ENCODE measurements at regions not wholly inside any gene's neighbourhood (a gene's known extent, or its start where the extent isn't known, plus 50 kb on each side); places are given as distances from the start of the nearest gene placed in this dataset.

- Mint-ChIP-seq H3K27ac (ENCODE audit: unreplicated experiment) (no peak overlapping the region), H3K4me3 (ENCODE audit: unreplicated experiment) (no peak overlapping the region), H3K36me3 (ENCODE audit: low read depth, unreplicated experiment) (peaks cover 5% of the 10 kb centered on the region), H3K9me3 (ENCODE audit: unreplicated experiment) (no peaks in the 10 kb centered on the region), H3K27me3 (ENCODE audit: unreplicated experiment) (peaks cover 4% of the 10 kb centered on the region), H3K4me1 (ENCODE audit: unreplicated experiment) (peaks cover 47% of the 10 kb centered on the region)
- no peak for TF ChIP-seq CTCF (IDR thresholded peaks at IDR 0.05; ENCODE audit: unreplicated experiment)
- DNase-seq (ENCODE audit: low spot score) = no peak
These were observed 54.8 kb downstream of the UTRN start for GRCh38 chr6:144339859-144340452.

GRCh38 chr6:144340541-144341371 lies 55.6 kb downstream of the UTRN start:
- peaks cover 47% of the 10 kb centered on the region for H3K4me1 Mint-ChIP-seq (ENCODE audit: unreplicated experiment)
- no peaks in the 10 kb centered on the region for H3K27me3 Mint-ChIP-seq (ENCODE audit: unreplicated experiment)
- no peaks in the 10 kb centered on the region for H3K9me3 Mint-ChIP-seq (ENCODE audit: unreplicated experiment)
- no peak overlapping the region for H3K4me3 Mint-ChIP-seq (ENCODE audit: unreplicated experiment)
- DNase-seq (ENCODE audit: low spot score) = no peak
- peaks cover 5% of the 10 kb centered on the region for H3K36me3 Mint-ChIP-seq (ENCODE audit: low read depth, unreplicated experiment)
- no peak overlapping the region for H3K27ac Mint-ChIP-seq (ENCODE audit: unreplicated experiment)
- no peak for TF ChIP-seq CTCF (IDR thresholded peaks at IDR 0.05; ENCODE audit: unreplicated experiment)

- Mint-ChIP-seq H3K27ac (ENCODE audit: unreplicated experiment) (peak overlapping the region; percentile 67), H3K9me3 (ENCODE audit: unreplicated experiment) (no peaks in the 10 kb centered on the region)
- no peak for TF ChIP-seq CTCF (IDR thresholded peaks at IDR 0.05; ENCODE audit: unreplicated experiment)
These were observed 56.8 kb downstream of the UTRN start for GRCh38 chr6:144341831-144342527.

GRCh38 chr6:144343701-144344428 lies 58.7 kb downstream of the UTRN start:
- Mint-ChIP-seq H3K4me3 (ENCODE audit: unreplicated experiment) (peak overlapping the region; percentile 77), H3K4me1 (ENCODE audit: unreplicated experiment) (peaks cover 58% of the 10 kb centered on the region), H3K9me3 (ENCODE audit: unreplicated experiment) (no peaks in the 10 kb centered on the region), H3K27ac (ENCODE audit: unreplicated experiment) (peak overlapping the region; percentile 93), H3K36me3 (ENCODE audit: low read depth, unreplicated experiment) (peaks cover 14% of the 10 kb centered on the region), H3K27me3 (ENCODE audit: unreplicated experiment) (peaks cover 9% of the 10 kb centered on the region)
- no peak for DNase-seq (ENCODE audit: low spot score)
- no peak for TF ChIP-seq CTCF (IDR thresholded peaks at IDR 0.05; ENCODE audit: unreplicated experiment)

More at GRCh38 chr6:144341831-144342527, 56.8 kb downstream of the UTRN start:
- Mint-ChIP-seq H3K4me3 (ENCODE audit: unreplicated experiment) (peak overlapping the region; percentile 70), H3K4me1 (ENCODE audit: unreplicated experiment) (peaks cover 49% of the 10 kb centered on the region), H3K27me3 (ENCODE audit: unreplicated experiment) (no peaks in the 10 kb centered on the region), H3K36me3 (ENCODE audit: low read depth, unreplicated experiment) (peaks cover 5% of the 10 kb centered on the region)
- DNase-seq (ENCODE audit: low spot score) = no peak

Measured in endothelial cell (in vitro differentiated cells).